Tibial nerve (tissue), 4 donors: ENCODE measurements at regions not wholly inside any gene's neighbourhood (a gene's known extent, or its start where the extent isn't known, plus 50 kb on each side); places are given as distances from the start of the nearest gene placed in this dataset.

Experiments used
- CTCF ChIP-seq, 5 experiments: fragments of 200-600 bp in 3 of 5; fragments of 450-650 bp in 2 of 5; sonication (generic) in 3 of 5; IDR thresholded peaks; one replicate each; pipeline ENCODE4 v1.5.1; 2016 to 2019; ENCODE audit warnings: antibody characterized with exemption in 5 of 5, mild to moderate bottlenecking in 3 of 5, moderate library complexity in 2 of 5
- EP300 ChIP-seq, 2 donors: sonication (generic); formaldehyde crosslinking; IDR thresholded peaks; one replicate each; pipeline ENCODE4 v1.6.1; 2017; ENCODE audit warnings: antibody characterized with exemption in 2 of 2, mild to moderate bottlenecking in 1 of 2
- POLR2A ChIP-seq, 2 donors: fragments of 450-650 bp; IDR thresholded peaks; one replicate each; pipeline ENCODE4 v1.6.1; 2017; ENCODE audit warnings: antibody characterized with exemption in 2 of 2, mild to moderate bottlenecking in 2 of 2, moderate library complexity in 2 of 2

DNA sequence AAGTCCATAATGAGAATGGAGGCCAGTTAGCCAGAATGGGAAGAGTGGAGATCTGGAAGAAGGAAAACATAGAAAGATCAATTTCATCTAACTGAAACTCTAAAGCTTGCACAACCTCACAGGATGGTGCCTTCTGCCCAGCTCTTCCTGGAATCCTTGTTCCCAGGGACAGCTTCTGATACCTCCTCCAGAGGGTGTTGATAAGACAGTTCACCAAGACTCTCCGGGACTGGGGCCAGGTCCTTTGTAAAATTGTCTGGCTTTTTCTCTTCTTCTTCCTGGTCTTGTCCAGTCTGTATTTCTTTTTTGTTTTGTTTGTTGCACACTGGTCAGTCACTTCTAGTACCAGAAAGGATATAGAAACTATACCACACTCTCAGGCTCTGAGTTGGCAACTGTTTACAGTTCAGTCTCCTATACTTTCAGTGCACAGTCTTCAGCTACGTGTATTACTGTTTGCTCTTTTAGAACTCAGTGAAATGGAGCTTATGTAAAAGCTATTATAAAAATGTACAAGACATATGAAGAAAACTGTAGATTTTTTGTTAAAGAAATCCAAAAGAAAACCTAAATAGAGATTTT, 142.8 kb upstream of the RPL34 start:
- TF ChIP-seq CTCF (IDR thresholded peaks at IDR 0.05) (no peak), POLR2A (IDR thresholded peaks at IDR 0.05) (no peak), EP300 (IDR thresholded peaks at IDR 0.05) (no peak)
